K562 (cell line): ENCODE measurements at regions not wholly inside any gene's neighbourhood (a gene's known extent, or its start where the extent isn't known, plus 50 kb on each side); places are given as distances from the start of the nearest gene placed in this dataset.

Experiments used
- ATAC-seq: fragments of 200-7000 bp; cut with Tn5 transposase; 3 replicates; pipeline ENCODE4 v1.9.1; 2020; ENCODE audit warnings: moderate library complexity
- BruUV-seq: library from RNA; stranded (reverse); fragments of 400-500 nt; replicated peaks from 2 replicates; lab custom pipeline; 2021; lab: Mats Ljungman, UMichigan
- CTCF ChIA-PET: fragments of 300-600 bp; formaldehyde crosslinking; extraction: SDS; loops from one replicate; lab custom pipeline; 2021; ENCODE audit warnings: low intra/inter-chr PET ratio; lab: Yijun Ruan, JAX
- POLR2A ChIA-PET: fragments of 300-600, 350-650 bp; sonication (Branson Sonifier 250); formaldehyde crosslinking; extraction: SDS; loops from one replicate; lab custom pipeline; 2021; ENCODE audit warnings: antibody characterized with exemption, inconsistent platforms; lab: Yijun Ruan, JAX
- DNase-seq, 4 experiments: peaks; one replicate each; pipeline versions ENCODE4 v3.0.0 to v3.0.0-alpha.2; 2011 to 2018; ENCODE audit warnings: low spot score in 3 of 4, mixed read lengths in 3 of 4; ENCODE audit errors: extremely low read depth in 1 of 4
- FAIRE-seq: peaks from 2 replicates; lab custom pipeline; 2011; peaks lifted over from hg19 to GRCh38; lab: Jason Lieb, UNC
- H2AFZ ChIP-seq: 2 replicates; pipeline ENCODE4 v1.6.0; 2011; ENCODE audit warnings: low read depth, low read length, control low read depth, inconsistent platforms
- H3K27ac ChIP-seq: fragments of 200-600 bp; 3 replicates; pipeline ENCODE4 v1.8.0; 2011; ENCODE audit warnings: low read depth, mild to moderate bottlenecking, control low read depth, inconsistent platforms, low read length, moderate library complexity, mixed read lengths; ENCODE audit errors: extremely low read depth
- H3K27me3 ChIP-seq, 2 experiments: fragments of 300-600 bp in 1 of 2; 2 replicates in 1 of 2; 3 replicates in 1 of 2; pipeline versions ENCODE4 v1.6.0 to v1.8.0; 2011; ENCODE audit warnings: inconsistent platforms in 2 of 2, low read length in 2 of 2, mild to moderate bottlenecking in 1 of 2, mixed read lengths in 1 of 2, moderate library complexity in 1 of 2; ENCODE audit not compliant: control insufficient read depth in 2 of 2, insufficient read depth in 2 of 2
- H3K36me3 ChIP-seq: fragments of 300-600 bp; 3 replicates; pipeline ENCODE4 v1.8.0; 2011; ENCODE audit warnings: mild to moderate bottlenecking, low read length, inconsistent platforms; ENCODE audit not compliant: control insufficient read depth, insufficient read depth
- H3K4me1 ChIP-seq, 2 experiments: fragments of 200-600 bp in 1 of 2; replicated peaks in 1 of 2; 2 replicates in 1 of 2; 3 replicates in 1 of 2; pipeline versions ENCODE4 v1.5.1 to v1.8.0; 2011; ENCODE audit warnings: inconsistent platforms in 2 of 2, low read length in 2 of 2, mild to moderate bottlenecking in 1 of 2, mixed read lengths in 1 of 2, moderate library complexity in 1 of 2; ENCODE audit not compliant: control insufficient read depth in 2 of 2, insufficient read depth in 2 of 2
- H3K4me2 ChIP-seq: 2 replicates; pipeline ENCODE4 v1.6.1; 2011; ENCODE audit warnings: low read length, control low read depth, inconsistent platforms, mixed read lengths; ENCODE audit not compliant: insufficient read depth
- H3K4me3 ChIP-seq: fragments of 200-600 bp; sonication (generic), shearing (Covaris generic); 2 replicates; pipeline ENCODE4 v1.5.1; 2016; ENCODE audit warnings: control low read depth, inconsistent platforms
- H3K79me2 ChIP-seq: fragments of 200-600 bp; 3 replicates; pipeline ENCODE4 v1.8.0; 2011; ENCODE audit warnings: low read length, inconsistent platforms; ENCODE audit not compliant: control insufficient read depth, insufficient read depth
- H3K9ac ChIP-seq, 2 experiments: 2 replicates each; pipeline versions ENCODE4 v1.6.0 to v1.6.1; 2011; ENCODE audit warnings: low read depth in 2 of 2, low read length in 2 of 2, control low read depth in 1 of 2, inconsistent platforms in 1 of 2, mild to moderate bottlenecking in 1 of 2, mixed read lengths in 1 of 2; ENCODE audit not compliant: insufficient read depth in 1 of 2
- H3K9me1 ChIP-seq: one replicate; pipeline ENCODE4 v1.6.0; 2011; ENCODE audit warnings: inconsistent platforms, mild to moderate bottlenecking, low read length, moderate library complexity; ENCODE audit not compliant: control insufficient read depth, insufficient read depth
- H3K9me3 ChIP-seq: replicated peaks from 2 replicates; pipeline ENCODE4 v1.5.1; 2011; ENCODE audit warnings: low read depth, low read length, inconsistent platforms; ENCODE audit not compliant: control insufficient read depth, insufficient read depth
- H4K20me1 ChIP-seq: replicated peaks from 2 replicates; pipeline ENCODE4 v1.6.1; 2011; ENCODE audit warnings: low read length, inconsistent platforms, mixed read lengths; ENCODE audit not compliant: control insufficient read depth, insufficient read depth
- BCL6 ChIP-seq: fragments of 250-450 bp; sonication (Bioruptor Pico); IDR thresholded peaks from 2 replicates; pipeline ENCODE4 v1.4.0; 2020
- CBX2 ChIP-seq: fragments of 200-600 bp; sonication (generic); IDR thresholded peaks from one replicate; pipeline ENCODE4 v1.6.1; 2012; ENCODE audit warnings: mild to moderate bottlenecking, low read length, inconsistent platforms; ENCODE audit not compliant: insufficient read depth, poor library complexity, severe bottlenecking
- FOXJ3 ChIP-seq: sonication (generic); formaldehyde crosslinking; IDR thresholded peaks from 2 replicates; pipeline ENCODE4 v1.4.0; 2020; ENCODE audit warnings: mild to moderate bottlenecking, missing genetic modification reagents
- MIER1 ChIP-seq: fragments of 450-650 bp; IDR thresholded peaks from 2 replicates; pipeline ENCODE4 v1.6.1; 2016; ENCODE audit warnings: antibody characterized with exemption, mild to moderate bottlenecking, low read depth
- PML ChIP-seq: IDR thresholded peaks from 2 replicates; pipeline ENCODE4 v1.6.1; 2012; ENCODE audit warnings: low read length, inconsistent platforms
- POLR2AphosphoS5 ChIP-seq: IDR thresholded peaks from 2 replicates; pipeline ENCODE4 v1.6.1; 2011; ENCODE audit warnings: mild to moderate bottlenecking, low read depth, low read length, moderate library complexity; ENCODE audit not compliant: control insufficient read depth, insufficient read depth
- POU5F1 ChIP-seq: fragments of 150-350 bp; IDR thresholded peaks from 2 replicates; pipeline ENCODE4 v1.6.1; 2014; ENCODE audit warnings: borderline replicate concordance, low read length, low read depth, mild to moderate bottlenecking; ENCODE audit not compliant: partially characterized antibody
- RBM39 ChIP-seq: fragments of 200-400 bp; formaldehyde crosslinking; optimal IDR thresholded peaks from 2 replicates; pipeline ENCODE3; 2018; ENCODE audit warnings: low read depth, low read length
- SMAD3 ChIP-seq: fragments of 450-650 bp; formaldehyde crosslinking; conservative IDR thresholded peaks from 2 replicates; pipeline ENCODE4 v1.4.0; 2020; ENCODE audit warnings: mild to moderate bottlenecking
- SMARCA4 ChIP-seq: fragments of 450-650 bp; IDR thresholded peaks from 2 replicates; pipeline ENCODE4 v1.6.1; 2016
- SOX6 ChIP-seq: fragments of 450-650 bp; IDR thresholded peaks from 2 replicates; pipeline ENCODE4 v1.6.1; 2014; ENCODE audit warnings: mild to moderate bottlenecking
- WGBS: fragments of 100-300 bp; shearing (Covaris generic); methylation state at CpG from one replicate; pipeline ENCODE4 v1.1.6; 2016; ENCODE audit warnings: low coverage, mixed read lengths; ENCODE audit not compliant: insufficient coverage; ENCODE audit errors: missing lambda C conversion rate; 5-methylcytosine and 5-hydroxymethylcytosine counted together
- in situ Hi-C: fragments of 300-500 bp; cut with MboI; formaldehyde crosslinking; loops from 4 replicates; pipeline ENCODE4 v1.15.0; 2018; ENCODE audit warnings: inconsistent platforms, mixed read lengths
- intact Hi-C: fragments of 100-400 bp; cut with micrococcal nuclease; formaldehyde crosslinking; loops from 2 replicates; pipeline ENCODE4 v1.14.2; 2022
- TF ChIP-seq, protein P1 (sequence below): fragments of 450-650 bp; IDR thresholded peaks from one replicate; pipeline ENCODE4 v1.6.1; 2018; ENCODE audit warnings: mild to moderate bottlenecking, moderate library complexity; ENCODE audit not compliant: partially characterized antibody
- TF ChIP-seq, protein P2 (sequence below), 2 experiments: IDR thresholded peaks; 2 replicates each; pipeline ENCODE4 v1.6.1; 2012; ENCODE audit warnings: improper control_type of control experiment in 2 of 2, low read depth in 2 of 2, low read length in 2 of 2, borderline replicate concordance in 1 of 2
- TF ChIP-seq, protein P3 (sequence below): sonication (generic); formaldehyde crosslinking; IDR thresholded peaks from 2 replicates; pipeline ENCODE4 v1.9.0; 2022; ENCODE audit warnings: mild to moderate bottlenecking, missing genetic modification reagents
- TF ChIP-seq, protein P4 (sequence below), 2 experiments: fragments of 200-800 bp in 1 of 2; sonication (Bioruptor generic) in 1 of 2; sonication (generic) in 1 of 2; formaldehyde crosslinking in 1 of 2; IDR thresholded peaks in 1 of 2; conservative IDR thresholded peaks in 1 of 2; 2 replicates each; pipeline versions ENCODE4 v1.5.0 to v1.6.1; 2016 to 2020; ENCODE audit warnings: missing compliant biosample characterization in 1 of 2, missing genetic modification characterization in 1 of 2, missing genetic modification reagents in 1 of 2
- TF ChIP-seq, protein P5 (sequence below): fragments of 250-450 bp; sonication (Bioruptor Pico); IDR thresholded peaks from 2 replicates; pipeline ENCODE4 v1.8.0; 2021; ENCODE audit warnings: mild to moderate bottlenecking, moderate library complexity

DNA sequence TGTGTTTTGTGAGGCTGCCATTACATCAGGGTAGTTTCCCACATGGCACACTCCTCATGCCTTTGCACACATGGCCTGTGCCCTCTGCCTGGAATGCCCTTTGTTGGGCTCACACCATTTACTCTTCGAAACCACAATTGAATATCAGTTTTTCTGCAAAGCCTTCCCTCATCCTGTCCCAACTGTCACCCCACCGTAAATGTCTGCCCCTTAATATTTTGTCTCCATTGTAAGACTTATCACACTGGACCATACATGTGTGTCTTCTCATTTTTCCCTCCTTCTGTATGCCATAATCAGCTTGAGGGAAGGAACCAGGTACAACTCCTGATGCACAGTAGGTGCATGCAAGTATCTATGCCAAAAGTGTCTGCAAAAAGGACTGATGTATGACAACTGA is 62.7 kb upstream of the TMEM252 start (continued):
- TF ChIP-seq BCL6 (CRISPR knock-in tag) (no peak), MIER1 (no peak), CBX2 (no peak)
- TF ChIP-seq, protein P1, sequence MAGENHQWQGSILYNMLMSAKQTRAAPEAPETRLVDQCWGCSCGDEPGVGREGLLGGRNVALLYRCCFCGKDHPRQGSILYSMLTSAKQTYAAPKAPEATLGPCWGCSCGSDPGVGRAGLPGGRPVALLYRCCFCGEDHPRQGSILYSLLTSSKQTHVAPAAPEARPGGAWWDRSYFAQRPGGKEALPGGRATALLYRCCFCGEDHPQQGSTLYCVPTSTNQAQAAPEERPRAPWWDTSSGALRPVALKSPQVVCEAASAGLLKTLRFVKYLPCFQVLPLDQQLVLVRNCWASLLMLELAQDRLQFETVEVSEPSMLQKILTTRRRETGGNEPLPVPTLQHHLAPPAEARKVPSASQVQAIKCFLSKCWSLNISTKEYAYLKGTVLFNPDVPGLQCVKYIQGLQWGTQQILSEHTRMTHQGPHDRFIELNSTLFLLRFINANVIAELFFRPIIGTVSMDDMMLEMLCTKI = no peak

DNA sequence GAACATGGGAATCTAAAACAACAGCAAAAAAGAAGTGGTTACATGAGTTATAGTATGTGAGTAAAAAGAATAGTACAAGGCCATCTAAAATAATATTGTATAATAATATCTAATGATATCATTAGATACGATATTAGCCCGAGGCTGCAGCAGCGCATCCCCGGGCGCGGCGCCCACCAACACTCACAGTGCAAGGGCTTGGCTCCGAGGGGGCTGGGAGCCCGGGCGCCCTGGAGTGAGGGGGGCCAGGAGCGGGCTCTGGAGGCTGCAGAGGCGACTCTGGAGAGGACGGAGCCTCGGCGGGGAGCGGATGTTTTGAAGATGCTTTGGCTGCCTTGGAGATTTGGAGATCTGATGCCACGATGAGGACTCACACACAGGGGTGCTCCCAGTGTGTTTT is 68.1 kb upstream of the TMEM252 start:
- DNase-seq = no peak
- under 1% methylated on average over 12 of the region's 17 CpGs for WGBS
- POLR2A ChIA-PET = no interaction called here
- Histone ChIP-seq H3K9me3 (no peaks in the 10 kb centered on the region), H3K9me1 (no peaks in the 10 kb centered on the region), H3K27me3 (peaks cover 12 to 19% of the 10 kb centered on the region in 2 experiments; a peak in 3 of 5 replicates), H3K4me3 (no peak overlapping the region), H3K9ac (no peak overlapping the region), H3K4me2 (no peak overlapping the region), H4K20me1 (no peaks in the 10 kb centered on the region), H3K27ac (no peak overlapping the region), H2AFZ (no peak overlapping the region), H3K36me3 (no peaks in the 10 kb centered on the region), H3K4me1 (no peaks in the 10 kb centered on the region), H3K79me2 (no peaks in the 10 kb centered on the region)
- intact Hi-C loops = no loop called here
- no peak for FAIRE-seq
- no peak for ATAC-seq
- CTCF ChIA-PET = no interaction called here
- BruUV-seq = no TSS peak
- in situ Hi-C loops = no loop called here
- TF ChIP-seq FOXJ3 (CRISPR knock-in tag) (no peak), SMAD3 (CRISPR knock-in tag) (no peak), POU5F1 (no peak), SOX6 (no peak), SMARCA4 (no peak), RBM39 (no peak), PML (no peak), POLR2AphosphoS5 (no peak)
- TF ChIP-seq, protein P2, sequence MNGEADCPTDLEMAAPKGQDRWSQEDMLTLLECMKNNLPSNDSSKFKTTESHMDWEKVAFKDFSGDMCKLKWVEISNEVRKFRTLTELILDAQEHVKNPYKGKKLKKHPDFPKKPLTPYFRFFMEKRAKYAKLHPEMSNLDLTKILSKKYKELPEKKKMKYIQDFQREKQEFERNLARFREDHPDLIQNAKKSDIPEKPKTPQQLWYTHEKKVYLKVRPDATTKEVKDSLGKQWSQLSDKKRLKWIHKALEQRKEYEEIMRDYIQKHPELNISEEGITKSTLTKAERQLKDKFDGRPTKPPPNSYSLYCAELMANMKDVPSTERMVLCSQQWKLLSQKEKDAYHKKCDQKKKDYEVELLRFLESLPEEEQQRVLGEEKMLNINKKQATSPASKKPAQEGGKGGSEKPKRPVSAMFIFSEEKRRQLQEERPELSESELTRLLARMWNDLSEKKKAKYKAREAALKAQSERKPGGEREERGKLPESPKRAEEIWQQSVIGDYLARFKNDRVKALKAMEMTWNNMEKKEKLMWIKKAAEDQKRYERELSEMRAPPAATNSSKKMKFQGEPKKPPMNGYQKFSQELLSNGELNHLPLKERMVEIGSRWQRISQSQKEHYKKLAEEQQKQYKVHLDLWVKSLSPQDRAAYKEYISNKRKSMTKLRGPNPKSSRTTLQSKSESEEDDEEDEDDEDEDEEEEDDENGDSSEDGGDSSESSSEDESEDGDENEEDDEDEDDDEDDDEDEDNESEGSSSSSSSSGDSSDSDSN (IDR thresholded peaks at IDR 0.05; ENCODE audit: borderline replicate concordance in 1 of 2, low read depth in 2 of 2, low read length in 2 of 2) = no peak
- TF ChIP-seq, protein P3, sequence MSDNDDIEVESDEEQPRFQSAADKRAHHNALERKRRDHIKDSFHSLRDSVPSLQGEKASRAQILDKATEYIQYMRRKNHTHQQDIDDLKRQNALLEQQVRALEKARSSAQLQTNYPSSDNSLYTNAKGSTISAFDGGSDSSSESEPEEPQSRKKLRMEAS (CRISPR knock-in tag) = no peak
- TF ChIP-seq, protein P4, sequence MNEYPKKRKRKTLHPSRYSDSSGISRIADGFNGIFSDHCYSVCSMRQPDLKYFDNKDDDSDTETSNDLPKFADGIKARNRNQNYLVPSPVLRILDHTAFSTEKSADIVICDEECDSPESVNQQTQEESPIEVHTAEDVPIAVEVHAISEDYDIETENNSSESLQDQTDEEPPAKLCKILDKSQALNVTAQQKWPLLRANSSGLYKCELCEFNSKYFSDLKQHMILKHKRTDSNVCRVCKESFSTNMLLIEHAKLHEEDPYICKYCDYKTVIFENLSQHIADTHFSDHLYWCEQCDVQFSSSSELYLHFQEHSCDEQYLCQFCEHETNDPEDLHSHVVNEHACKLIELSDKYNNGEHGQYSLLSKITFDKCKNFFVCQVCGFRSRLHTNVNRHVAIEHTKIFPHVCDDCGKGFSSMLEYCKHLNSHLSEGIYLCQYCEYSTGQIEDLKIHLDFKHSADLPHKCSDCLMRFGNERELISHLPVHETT (CRISPR knock-in tag; conservative IDR thresholded peaks at IDR 0.05 in 1 of 2, IDR thresholded peaks at IDR 0.05 in 1 of 2) = no peak
- TF ChIP-seq, protein P5, sequence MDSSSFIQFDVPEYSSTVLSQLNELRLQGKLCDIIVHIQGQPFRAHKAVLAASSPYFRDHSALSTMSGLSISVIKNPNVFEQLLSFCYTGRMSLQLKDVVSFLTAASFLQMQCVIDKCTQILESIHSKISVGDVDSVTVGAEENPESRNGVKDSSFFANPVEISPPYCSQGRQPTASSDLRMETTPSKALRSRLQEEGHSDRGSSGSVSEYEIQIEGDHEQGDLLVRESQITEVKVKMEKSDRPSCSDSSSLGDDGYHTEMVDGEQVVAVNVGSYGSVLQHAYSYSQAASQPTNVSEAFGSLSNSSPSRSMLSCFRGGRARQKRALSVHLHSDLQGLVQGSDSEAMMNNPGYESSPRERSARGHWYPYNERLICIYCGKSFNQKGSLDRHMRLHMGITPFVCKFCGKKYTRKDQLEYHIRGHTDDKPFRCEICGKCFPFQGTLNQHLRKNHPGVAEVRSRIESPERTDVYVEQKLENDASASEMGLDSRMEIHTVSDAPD (CRISPR knock-in tag) = no peak
